Colonic mucosa (tissue), 4 donors: ENCODE measurements at regions not wholly inside any gene's neighbourhood (a gene's known extent, or its start where the extent isn't known, plus 50 kb on each side); places are given as distances from the start of the nearest gene placed in this dataset.

Experiments used
- DNase-seq: peaks from one replicate; pipeline ENCODE4 v3.0.0-alpha.2; 2020
- H3K27ac ChIP-seq: fragments of 200-600 bp; one replicate; pipeline ENCODE4 v1.8.0; 2021
- H3K27me3 ChIP-seq: fragments of 200-600 bp; one replicate; pipeline ENCODE4 v1.8.0; 2021
- H3K36me3 ChIP-seq: fragments of 200-600 bp; one replicate; pipeline ENCODE4 v1.8.0; 2021
- H3K4me1 ChIP-seq: fragments of 200-600 bp; one replicate; pipeline ENCODE4 v1.8.0; 2021; ENCODE audit warnings: mild to moderate bottlenecking
- H3K4me3 ChIP-seq: fragments of 200-600 bp; one replicate; pipeline ENCODE4 v1.8.0; 2021
- H3K9ac ChIP-seq, 2 donors: one replicate each; pipeline ENCODE4 v1.7.0; 2013; ENCODE audit warnings: control low read depth in 2 of 2, low read depth in 2 of 2, low read length in 2 of 2
- H3K9me3 ChIP-seq: fragments of 200-600 bp; one replicate; pipeline ENCODE4 v1.8.0; 2021
- CTCF ChIP-seq: fragments of 200-600 bp; IDR thresholded peaks from one replicate; pipeline ENCODE4 v1.8.0; 2022; ENCODE audit warnings: antibody characterized with exemption, mild to moderate bottlenecking
- intact Hi-C: fragments of 100-400 bp; cut with DNase I; formaldehyde crosslinking; loops from one replicate; pipeline ENCODE4 v1.14.1; 2022
- donor health status: healthy.
- donor health status: DM: no; HTN: no; CAD: no.
- donor health status: DM: no; HTN: no; CAD: no.

GRCh38 chr2:14016289-14016955 lies 616.1 kb upstream of the LRATD1 start:
- no peaks in the 10 kb centered on the region for H3K27me3 ChIP-seq
- intact Hi-C loops: no loop called here
- no peak for DNase-seq
- H3K9ac ChIP-seq: no peak overlapping the region
- no peak overlapping the region for H3K27ac ChIP-seq
- no peaks in the 10 kb centered on the region for H3K4me1 ChIP-seq
- no peaks in the 10 kb centered on the region for H3K36me3 ChIP-seq
- no peak overlapping the region for H3K4me3 ChIP-seq
- TF ChIP-seq CTCF: no peak
- no peaks in the 10 kb centered on the region for H3K9me3 ChIP-seq

- H3K9ac ChIP-seq: no peak overlapping the region
- intact Hi-C loops: no loop called here
- H3K9me3 ChIP-seq: no peaks in the 10 kb centered on the region
- no peaks in the 10 kb centered on the region for H3K36me3 ChIP-seq
- H3K27ac ChIP-seq: no peak overlapping the region
- DNase-seq: no peak
- no peak for TF ChIP-seq CTCF
- H3K27me3 ChIP-seq: no peaks in the 10 kb centered on the region
- H3K4me1 ChIP-seq: no peaks in the 10 kb centered on the region
- H3K4me3 ChIP-seq: no peak overlapping the region
Observed at GRCh38 chr2:14018620-14019019, 613.9 kb upstream of the LRATD1 start.

- Histone ChIP-seq H3K4me3 (no peak overlapping the region), H3K4me1 (no peaks in the 10 kb centered on the region), H3K27ac (no peak overlapping the region), H3K27me3 (no peaks in the 10 kb centered on the region), H3K36me3 (no peaks in the 10 kb centered on the region), H3K9ac (no peak overlapping the region), H3K9me3 (no peaks in the 10 kb centered on the region)
- no peak for TF ChIP-seq CTCF
- DNase-seq: no peak
- intact Hi-C loops: no loop called here
Observed at GRCh38 chr2:14023558-14023957, 609.0 kb upstream of the LRATD1 start.

- H3K27me3 ChIP-seq: no peaks in the 10 kb centered on the region
- DNase-seq: no peak
- no peak overlapping the region for H3K4me3 ChIP-seq
- no peak overlapping the region for H3K9ac ChIP-seq
- TF ChIP-seq CTCF: no peak
- no peak overlapping the region for H3K27ac ChIP-seq
- H3K4me1 ChIP-seq: no peaks in the 10 kb centered on the region
- no peaks in the 10 kb centered on the region for H3K9me3 ChIP-seq
- H3K36me3 ChIP-seq: no peaks in the 10 kb centered on the region
- intact Hi-C loops: no loop called here
Observed at GRCh38 chr2:14039134-14039533, 593.4 kb upstream of the LRATD1 start.

GRCh38 chr2:14047491-14047890 lies 585.0 kb upstream of the LRATD1 start:
- H3K36me3 ChIP-seq: no peaks in the 10 kb centered on the region
- no peak overlapping the region for H3K9ac ChIP-seq
- H3K4me1 ChIP-seq: no peaks in the 10 kb centered on the region
- intact Hi-C loops: no loop called here
- H3K4me3 ChIP-seq: no peak overlapping the region
- H3K27ac ChIP-seq: no peak overlapping the region
- DNase-seq: no peak
- no peaks in the 10 kb centered on the region for H3K9me3 ChIP-seq
- no peak for TF ChIP-seq CTCF
- H3K27me3 ChIP-seq: no peaks in the 10 kb centered on the region
